H1 (cell line): ENCODE measurements at regions not wholly inside any gene's neighbourhood (a gene's known extent, or its start where the extent isn't known, plus 50 kb on each side); places are given as distances from the start of the nearest gene placed in this dataset.

Source experiments
- BACH1 ChIP-seq: IDR thresholded peaks from 2 replicates; pipeline ENCODE4 v1.6.1; 2012; ENCODE audit warnings: low read length, improper control_type of control experiment
- EZH2 ChIP-seq: fragments of 200-600 bp; sonication (generic); IDR thresholded peaks from 2 replicates; pipeline ENCODE4 v1.7.1; 2012; ENCODE audit warnings: low read depth, mild to moderate bottlenecking, moderate library complexity, low read length, inconsistent platforms; ENCODE audit not compliant: severe bottlenecking
- JUND ChIP-seq: IDR thresholded peaks from 2 replicates; pipeline ENCODE4 v1.6.1; 2011; ENCODE audit warnings: mild to moderate bottlenecking, improper control_type of control experiment, low read length
- MAFK ChIP-seq: IDR thresholded peaks from 2 replicates; pipeline ENCODE4 v1.6.1; 2012; ENCODE audit warnings: low read depth, mild to moderate bottlenecking, improper control_type of control experiment, low read length
- POLR2A ChIP-seq, 2 experiments: IDR thresholded peaks; 1 replicate in 1 of 2; 2 replicates in 1 of 2; pipeline ENCODE4 v1.6.1; 2011; ENCODE audit warnings: low read depth in 2 of 2, low read length in 2 of 2, mild to moderate bottlenecking in 2 of 2; ENCODE audit errors: control extremely low read depth in 1 of 2
- SP1 ChIP-seq: IDR thresholded peaks from 2 replicates; pipeline ENCODE4 v1.6.1; 2011; ENCODE audit warnings: low read depth, low read length
- TAF1 ChIP-seq: IDR thresholded peaks from 2 replicates; pipeline ENCODE4 v1.6.1; 2011; ENCODE audit warnings: mild to moderate bottlenecking, low read depth, low read length
- TF ChIP-seq, protein P1 (sequence below), 3 experiments: IDR thresholded peaks; 1 replicate in 2 of 3; 2 replicates in 1 of 3; pipeline versions ENCODE4 v1.5.1 to v1.6.1; 2011; ENCODE audit warnings: low read length in 3 of 3, mild to moderate bottlenecking in 3 of 3, inconsistent platforms in 2 of 3, low read depth in 1 of 3, moderate library complexity in 1 of 3; ENCODE audit not compliant: insufficient read depth in 1 of 3; ENCODE audit errors: control extremely low read depth in 1 of 3
- TF ChIP-seq, protein P2 (sequence below): IDR thresholded peaks from 2 replicates; pipeline ENCODE4 v1.6.1; 2011; ENCODE audit warnings: low read length, improper control_type of control experiment

DNA sequence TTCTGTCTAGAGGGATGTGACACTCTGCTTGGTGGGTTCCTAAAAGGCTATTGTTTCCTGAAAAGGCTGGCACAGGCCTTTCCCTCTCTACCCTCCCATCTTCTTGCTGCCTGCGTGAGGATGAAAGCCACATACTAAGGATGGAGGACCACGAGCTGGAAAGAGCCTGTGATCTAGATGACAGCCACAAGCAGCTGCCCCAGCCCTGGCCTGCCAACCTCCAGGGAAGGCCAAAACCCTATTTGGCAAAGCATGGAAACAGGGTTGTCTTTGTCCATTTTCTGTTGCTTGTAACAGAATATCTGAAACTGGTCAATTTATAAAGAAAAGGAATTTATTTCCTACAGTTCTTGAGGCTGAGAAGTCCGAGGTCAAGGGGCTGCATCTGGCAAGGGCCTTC lies 144.5 kb downstream of the FBLN2 start:
- TF ChIP-seq EZH2 (no peak), MAFK (no peak), JUND (no peak), BACH1 (no peak), TAF1 (no peak), SP1 (no peak), POLR2A (IDR thresholded peaks at IDR 0.05; ENCODE audit: control extremely low read depth in 1 of 2, low read depth in 2 of 2, low read length in 2 of 2) (no peak)
- TF ChIP-seq, protein P1, sequence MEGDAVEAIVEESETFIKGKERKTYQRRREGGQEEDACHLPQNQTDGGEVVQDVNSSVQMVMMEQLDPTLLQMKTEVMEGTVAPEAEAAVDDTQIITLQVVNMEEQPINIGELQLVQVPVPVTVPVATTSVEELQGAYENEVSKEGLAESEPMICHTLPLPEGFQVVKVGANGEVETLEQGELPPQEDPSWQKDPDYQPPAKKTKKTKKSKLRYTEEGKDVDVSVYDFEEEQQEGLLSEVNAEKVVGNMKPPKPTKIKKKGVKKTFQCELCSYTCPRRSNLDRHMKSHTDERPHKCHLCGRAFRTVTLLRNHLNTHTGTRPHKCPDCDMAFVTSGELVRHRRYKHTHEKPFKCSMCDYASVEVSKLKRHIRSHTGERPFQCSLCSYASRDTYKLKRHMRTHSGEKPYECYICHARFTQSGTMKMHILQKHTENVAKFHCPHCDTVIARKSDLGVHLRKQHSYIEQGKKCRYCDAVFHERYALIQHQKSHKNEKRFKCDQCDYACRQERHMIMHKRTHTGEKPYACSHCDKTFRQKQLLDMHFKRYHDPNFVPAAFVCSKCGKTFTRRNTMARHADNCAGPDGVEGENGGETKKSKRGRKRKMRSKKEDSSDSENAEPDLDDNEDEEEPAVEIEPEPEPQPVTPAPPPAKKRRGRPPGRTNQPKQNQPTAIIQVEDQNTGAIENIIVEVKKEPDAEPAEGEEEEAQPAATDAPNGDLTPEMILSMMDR (IDR thresholded peaks at IDR 0.05; ENCODE audit: control extremely low read depth in 1 of 3, insufficient read depth in 1 of 3, low read depth in 1 of 3, low read length in 3 of 3), result no peak
- TF ChIP-seq, protein P2, sequence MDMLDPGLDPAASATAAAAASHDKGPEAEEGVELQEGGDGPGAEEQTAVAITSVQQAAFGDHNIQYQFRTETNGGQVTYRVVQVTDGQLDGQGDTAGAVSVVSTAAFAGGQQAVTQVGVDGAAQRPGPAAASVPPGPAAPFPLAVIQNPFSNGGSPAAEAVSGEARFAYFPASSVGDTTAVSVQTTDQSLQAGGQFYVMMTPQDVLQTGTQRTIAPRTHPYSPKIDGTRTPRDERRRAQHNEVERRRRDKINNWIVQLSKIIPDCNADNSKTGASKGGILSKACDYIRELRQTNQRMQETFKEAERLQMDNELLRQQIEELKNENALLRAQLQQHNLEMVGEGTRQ, result no peak
